H1 (cell line): ENCODE measurements at regions not wholly inside any gene's neighbourhood (a gene's known extent, or its start where the extent isn't known, plus 50 kb on each side); places are given as distances from the start of the nearest gene placed in this dataset.
"Not testable (repeated sequence)": the region's sequence is repeated elsewhere in the genome, so short reads cannot be mapped to it uniquely, and the experiment has no call there.

Experiments used
- CEBPB ChIP-seq: IDR thresholded peaks from 2 replicates; pipeline ENCODE4 v1.6.1; 2012; ENCODE audit warnings: low read depth, low read length
- EZH2 ChIP-seq: fragments of 200-600 bp; sonication (generic); IDR thresholded peaks from 2 replicates; pipeline ENCODE4 v1.7.1; 2012; ENCODE audit warnings: low read depth, mild to moderate bottlenecking, moderate library complexity, low read length, inconsistent platforms; ENCODE audit not compliant: severe bottlenecking
- FOSL1 ChIP-seq: IDR thresholded peaks from 2 replicates; pipeline ENCODE4 v1.6.1; 2011; ENCODE audit warnings: mild to moderate bottlenecking, low read depth, low read length, moderate library complexity; ENCODE audit not compliant: insufficient read depth
- HDAC6 ChIP-seq: IDR thresholded peaks from one replicate; pipeline ENCODE4 v1.7.1; 2012; ENCODE audit warnings: low read depth, mild to moderate bottlenecking, inconsistent platforms, low read length, moderate library complexity
- POLR2A ChIP-seq, 2 experiments: IDR thresholded peaks; 1 replicate in 1 of 2; 2 replicates in 1 of 2; pipeline ENCODE4 v1.6.1; 2011; ENCODE audit warnings: low read depth in 2 of 2, low read length in 2 of 2, mild to moderate bottlenecking in 2 of 2; ENCODE audit errors: control extremely low read depth in 1 of 2
- POLR2AphosphoS5 ChIP-seq: IDR thresholded peaks from 2 replicates; pipeline ENCODE4 v1.6.1; 2011; ENCODE audit warnings: low read depth, low read length
- RXRA ChIP-seq: IDR thresholded peaks from 2 replicates; pipeline ENCODE4 v1.6.1; 2011; ENCODE audit warnings: low read depth, mild to moderate bottlenecking, low read length, moderate library complexity; ENCODE audit not compliant: insufficient read depth
- TF ChIP-seq, protein P1 (sequence below): IDR thresholded peaks from 2 replicates; pipeline ENCODE4 v1.6.1; 2012; ENCODE audit warnings: low read length, inconsistent platforms
- TF ChIP-seq, protein P2 (sequence below), 3 experiments: IDR thresholded peaks; 1 replicate in 2 of 3; 2 replicates in 1 of 3; pipeline versions ENCODE4 v1.5.1 to v1.6.1; 2011; ENCODE audit warnings: low read length in 3 of 3, mild to moderate bottlenecking in 3 of 3, inconsistent platforms in 2 of 3, low read depth in 1 of 3, moderate library complexity in 1 of 3; ENCODE audit not compliant: insufficient read depth in 1 of 3; ENCODE audit errors: control extremely low read depth in 1 of 3
- TF ChIP-seq, protein P3 (sequence below): IDR thresholded peaks from 2 replicates; pipeline ENCODE4 v1.6.1; 2012; ENCODE audit warnings: inconsistent platforms
- TF ChIP-seq, protein P4 (sequence below): IDR thresholded peaks from 2 replicates; pipeline ENCODE4 v1.6.1; 2011; ENCODE audit warnings: low read depth, mild to moderate bottlenecking, low read length; ENCODE audit not compliant: insufficient read depth

DNA sequence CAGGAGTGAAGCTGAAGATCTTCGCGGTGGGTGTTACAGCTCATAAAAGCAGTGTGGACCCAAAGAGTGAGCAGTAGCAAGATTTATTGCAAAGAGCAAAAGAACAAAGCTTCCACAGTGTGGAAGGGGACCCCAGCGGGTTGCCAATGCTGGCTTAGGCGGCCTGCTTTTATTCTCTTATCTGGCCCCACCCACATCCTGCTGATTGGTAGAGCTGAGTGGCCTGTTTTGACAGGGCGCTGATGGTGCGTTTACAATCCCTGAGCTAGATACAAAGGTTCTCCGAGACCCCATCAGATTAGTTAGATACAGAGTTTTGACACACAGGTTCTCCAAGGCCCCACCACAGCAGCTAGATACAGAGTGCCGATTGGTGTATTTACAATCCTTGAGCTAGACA is 875.0 kb downstream of the LRFN5 start:
- TF ChIP-seq, protein P1, sequence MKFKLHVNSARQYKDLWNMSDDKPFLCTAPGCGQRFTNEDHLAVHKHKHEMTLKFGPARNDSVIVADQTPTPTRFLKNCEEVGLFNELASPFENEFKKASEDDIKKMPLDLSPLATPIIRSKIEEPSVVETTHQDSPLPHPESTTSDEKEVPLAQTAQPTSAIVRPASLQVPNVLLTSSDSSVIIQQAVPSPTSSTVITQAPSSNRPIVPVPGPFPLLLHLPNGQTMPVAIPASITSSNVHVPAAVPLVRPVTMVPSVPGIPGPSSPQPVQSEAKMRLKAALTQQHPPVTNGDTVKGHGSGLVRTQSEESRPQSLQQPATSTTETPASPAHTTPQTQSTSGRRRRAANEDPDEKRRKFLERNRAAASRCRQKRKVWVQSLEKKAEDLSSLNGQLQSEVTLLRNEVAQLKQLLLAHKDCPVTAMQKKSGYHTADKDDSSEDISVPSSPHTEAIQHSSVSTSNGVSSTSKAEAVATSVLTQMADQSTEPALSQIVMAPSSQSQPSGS = not testable (repeated sequence)
- TF ChIP-seq, protein P2, sequence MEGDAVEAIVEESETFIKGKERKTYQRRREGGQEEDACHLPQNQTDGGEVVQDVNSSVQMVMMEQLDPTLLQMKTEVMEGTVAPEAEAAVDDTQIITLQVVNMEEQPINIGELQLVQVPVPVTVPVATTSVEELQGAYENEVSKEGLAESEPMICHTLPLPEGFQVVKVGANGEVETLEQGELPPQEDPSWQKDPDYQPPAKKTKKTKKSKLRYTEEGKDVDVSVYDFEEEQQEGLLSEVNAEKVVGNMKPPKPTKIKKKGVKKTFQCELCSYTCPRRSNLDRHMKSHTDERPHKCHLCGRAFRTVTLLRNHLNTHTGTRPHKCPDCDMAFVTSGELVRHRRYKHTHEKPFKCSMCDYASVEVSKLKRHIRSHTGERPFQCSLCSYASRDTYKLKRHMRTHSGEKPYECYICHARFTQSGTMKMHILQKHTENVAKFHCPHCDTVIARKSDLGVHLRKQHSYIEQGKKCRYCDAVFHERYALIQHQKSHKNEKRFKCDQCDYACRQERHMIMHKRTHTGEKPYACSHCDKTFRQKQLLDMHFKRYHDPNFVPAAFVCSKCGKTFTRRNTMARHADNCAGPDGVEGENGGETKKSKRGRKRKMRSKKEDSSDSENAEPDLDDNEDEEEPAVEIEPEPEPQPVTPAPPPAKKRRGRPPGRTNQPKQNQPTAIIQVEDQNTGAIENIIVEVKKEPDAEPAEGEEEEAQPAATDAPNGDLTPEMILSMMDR (IDR thresholded peaks at IDR 0.05; ENCODE audit: control extremely low read depth in 1 of 3, insufficient read depth in 1 of 3, low read depth in 1 of 3, low read length in 3 of 3) = not testable (repeated sequence)
- TF ChIP-seq POLR2AphosphoS5; EZH2; POLR2A (IDR thresholded peaks at IDR 0.05; ENCODE audit: control extremely low read depth in 1 of 2, low read depth in 2 of 2, low read length in 2 of 2); HDAC6; CEBPB; RXRA; FOSL1: not testable (repeated sequence)
- TF ChIP-seq, protein P3, sequence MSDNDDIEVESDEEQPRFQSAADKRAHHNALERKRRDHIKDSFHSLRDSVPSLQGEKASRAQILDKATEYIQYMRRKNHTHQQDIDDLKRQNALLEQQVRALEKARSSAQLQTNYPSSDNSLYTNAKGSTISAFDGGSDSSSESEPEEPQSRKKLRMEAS = not testable (repeated sequence)
- TF ChIP-seq, protein P4, sequence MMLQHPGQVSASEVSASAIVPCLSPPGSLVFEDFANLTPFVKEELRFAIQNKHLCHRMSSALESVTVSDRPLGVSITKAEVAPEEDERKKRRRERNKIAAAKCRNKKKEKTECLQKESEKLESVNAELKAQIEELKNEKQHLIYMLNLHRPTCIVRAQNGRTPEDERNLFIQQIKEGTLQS = not testable (repeated sequence)
